HG03378 (cell line): ENCODE measurements at regions not wholly inside any gene's neighbourhood (a gene's known extent, or its start where the extent isn't known, plus 50 kb on each side); places are given as distances from the start of the nearest gene placed in this dataset.

Experiments
- ATAC-seq: cut with Tn5 transposase; IDR thresholded peaks from one replicate; pipeline ENCODE4 v1.9.1; 2021; ENCODE audit warnings: mild to moderate bottlenecking, moderate library complexity; ENCODE audit not compliant: unreplicated experiment

- ATAC-seq = no peak
Measured at GRCh38 chr22:22151308-22151707, 93.3 kb upstream of the VPREB1 start.

GRCh38 chr22:22150457-22150856 is 94.1 kb upstream of the VPREB1 start:
- ATAC-seq = no peak

- ATAC-seq = no peak
Measured at GRCh38 chr22:22148905-22149304, 95.7 kb upstream of the VPREB1 start.

GRCh38 chr22:22144858-22145257 is 99.7 kb upstream of the VPREB1 start:
- no peak for ATAC-seq

GRCh38 chr22:22143448-22143847 is 101.1 kb upstream of the VPREB1 start:
- no peak for ATAC-seq

GRCh38 chr22:22142661-22143060 is 101.9 kb upstream of the VPREB1 start:
- no peak for ATAC-seq

GRCh38 chr22:22141771-22142591 is 102.6 kb upstream of the VPREB1 start:
- no peak for ATAC-seq

GRCh38 chr22:22141031-22141430 is 103.6 kb upstream of the VPREB1 start:
- ATAC-seq = no peak

GRCh38 chr22:22139364-22139763 is 105.2 kb upstream of the VPREB1 start:
- ATAC-seq = no peak

GRCh38 chr22:22138915-22139314 is 105.7 kb upstream of the VPREB1 start:
- ATAC-seq = no peak

GRCh38 chr22:22137891-22138290 is 106.7 kb upstream of the VPREB1 start:
- no peak for ATAC-seq

GRCh38 chr22:22133910-22134309 is 110.7 kb upstream of the VPREB1 start:
- ATAC-seq = no peak

- ATAC-seq = no peak
Measured at GRCh38 chr22:22130953-22131608, 113.5 kb upstream of the VPREB1 start.

- ATAC-seq = no peak
Measured at GRCh38 chr22:22129387-22129786, 115.2 kb upstream of the VPREB1 start.

GRCh38 chr22:22128440-22128839 is 116.1 kb upstream of the VPREB1 start:
- no peak for ATAC-seq

GRCh38 chr22:22127100-22127499 is 117.5 kb upstream of the VPREB1 start:
- ATAC-seq = no peak

GRCh38 chr22:22125579-22126468 is 118.8 kb upstream of the VPREB1 start:
- no peak for ATAC-seq

- no peak for ATAC-seq
Measured at GRCh38 chr22:22125028-22125578, 119.5 kb upstream of the VPREB1 start.

- ATAC-seq = no peak
Measured at GRCh38 chr22:22124374-22124773, 120.2 kb upstream of the VPREB1 start.

GRCh38 chr22:22123960-22124278 is 120.7 kb upstream of the VPREB1 start:
- ATAC-seq = no peak
